ENCODE measurements at regions not wholly inside any gene's neighbourhood (a gene's known extent, or its start where the extent isn't known, plus 50 kb on each side); places are given as distances from the start of the nearest gene placed in this dataset.

GRCh38 chr13:99809926-99810325 lies 161.6 kb downstream of the ZIC5 start:
- TF ChIP-seq SIN3A (IDR thresholded peaks at IDR 0.05; ENCODE audit: borderline replicate concordance, insufficient read depth, low read length): no peak
- TF ChIP-seq FOXP2 (optimal IDR thresholded peaks at IDR 0.05; ENCODE audit: borderline replicate concordance, extremely low read depth, extremely low read length, insufficient read depth): no peak
- TF ChIP-seq POLR2AphosphoS5 (IDR thresholded peaks at IDR 0.05; ENCODE audit: low read depth, low read length): no peak
- no peak for TF ChIP-seq TAF1 (IDR thresholded peaks at IDR 0.05; ENCODE audit: borderline replicate concordance, insufficient read depth, low read length)
- TF ChIP-seq REST (IDR thresholded peaks at IDR 0.05; ENCODE audit: insufficient read depth in 1 of 2, low read depth in 2 of 2, low read length in 2 of 2): no peak

GRCh38 chr13:99809496-99809895 lies 162.1 kb downstream of the ZIC5 start:
- no peak for TF ChIP-seq SIN3A (IDR thresholded peaks at IDR 0.05; ENCODE audit: borderline replicate concordance, insufficient read depth, low read length)
- TF ChIP-seq TAF1 (IDR thresholded peaks at IDR 0.05; ENCODE audit: borderline replicate concordance, insufficient read depth, low read length): no peak
- TF ChIP-seq POLR2AphosphoS5 (IDR thresholded peaks at IDR 0.05; ENCODE audit: low read depth, low read length): no peak
- no peak for TF ChIP-seq FOXP2 (optimal IDR thresholded peaks at IDR 0.05; ENCODE audit: borderline replicate concordance, extremely low read depth, extremely low read length, insufficient read depth)
- TF ChIP-seq REST (IDR thresholded peaks at IDR 0.05; ENCODE audit: insufficient read depth in 1 of 2, low read depth in 2 of 2, low read length in 2 of 2): no peak

- TF ChIP-seq REST (IDR thresholded peaks at IDR 0.05; ENCODE audit: insufficient read depth in 1 of 2, low read depth in 2 of 2, low read length in 2 of 2) (no peak), POLR2AphosphoS5 (IDR thresholded peaks at IDR 0.05; ENCODE audit: low read depth, low read length) (no peak), SIN3A (IDR thresholded peaks at IDR 0.05; ENCODE audit: borderline replicate concordance, insufficient read depth, low read length) (no peak), FOXP2 (optimal IDR thresholded peaks at IDR 0.05; ENCODE audit: borderline replicate concordance, extremely low read depth, extremely low read length, insufficient read depth) (no peak), TAF1 (IDR thresholded peaks at IDR 0.05; ENCODE audit: borderline replicate concordance, insufficient read depth, low read length) (no peak)
These were observed 162.8 kb downstream of the ZIC5 start for GRCh38 chr13:99808786-99809185.

- TF ChIP-seq TAF1 (IDR thresholded peaks at IDR 0.05; ENCODE audit: borderline replicate concordance, insufficient read depth, low read length) (no peak), POLR2AphosphoS5 (IDR thresholded peaks at IDR 0.05; ENCODE audit: low read depth, low read length) (no peak), FOXP2 (optimal IDR thresholded peaks at IDR 0.05; ENCODE audit: borderline replicate concordance, extremely low read depth, extremely low read length, insufficient read depth) (no peak), SIN3A (IDR thresholded peaks at IDR 0.05; ENCODE audit: borderline replicate concordance, insufficient read depth, low read length) (no peak), REST (IDR thresholded peaks at IDR 0.05; ENCODE audit: insufficient read depth in 1 of 2, low read depth in 2 of 2, low read length in 2 of 2) (no peak)
These were observed 164.9 kb downstream of the ZIC5 start for GRCh38 chr13:99806671-99807070.

- TF ChIP-seq POLR2AphosphoS5 (IDR thresholded peaks at IDR 0.05; ENCODE audit: low read depth, low read length): no peak
- no peak for TF ChIP-seq FOXP2 (optimal IDR thresholded peaks at IDR 0.05; ENCODE audit: borderline replicate concordance, extremely low read depth, extremely low read length, insufficient read depth)
- no peak for TF ChIP-seq SIN3A (IDR thresholded peaks at IDR 0.05; ENCODE audit: borderline replicate concordance, insufficient read depth, low read length)
- TF ChIP-seq REST (IDR thresholded peaks at IDR 0.05; ENCODE audit: insufficient read depth in 1 of 2, low read depth in 2 of 2, low read length in 2 of 2): no peak
- no peak for TF ChIP-seq TAF1 (IDR thresholded peaks at IDR 0.05; ENCODE audit: borderline replicate concordance, insufficient read depth, low read length)
These were observed 166.2 kb downstream of the ZIC5 start for GRCh38 chr13:99805361-99805760.

Measured in PFSK-1 (cell line).